ENCODE measurements at regions not wholly inside any gene's neighbourhood (a gene's known extent, or its start where the extent isn't known, plus 50 kb on each side); places are given as distances from the start of the nearest gene placed in this dataset.

GRCh38 chr11:56808326-56808725 lies 59.8 kb upstream of the OR9G4 start:
- TF ChIP-seq ZFP30 (CRISPR knock-in tag; IDR thresholded peaks at IDR 0.05) (no peak), ZFP3 (CRISPR knock-in tag; IDR thresholded peaks at IDR 0.05) (no peak), ISL1 (CRISPR knock-in tag; IDR thresholded peaks at IDR 0.05) (no peak), TCF4 (CRISPR knock-in tag; IDR thresholded peaks at IDR 0.05; ENCODE audit: borderline replicate concordance) (no peak), CREB5 (CRISPR knock-in tag; IDR thresholded peaks at IDR 0.05; ENCODE audit: low read depth) (no peak)
